ENCODE measurements at regions not wholly inside any gene's neighbourhood (a gene's known extent, or its start where the extent isn't known, plus 50 kb on each side); places are given as distances from the start of the nearest gene placed in this dataset.
A peak's percentile ranks its signal among the peaks of the same experiment; 100 is the strongest.
"Not testable (repeated sequence)": the region's sequence is repeated elsewhere in the genome, so short reads cannot be mapped to it uniquely, and the experiment has no call there.

- Histone ChIP-seq H3K36me3 (ENCODE audit: control insufficient read depth, insufficient read depth, low read length, severe bottlenecking) (no peaks in the 10 kb centered on the region), H3K9me3 (ENCODE audit: control insufficient read depth, low read length) (no peaks in the 10 kb centered on the region), H3K4me3 (ENCODE audit: low read length) (no peak overlapping the region), H3K4me1 (ENCODE audit: control insufficient read depth, insufficient read depth, low read length) (no peaks in the 10 kb centered on the region), H3K9ac (ENCODE audit: low read length) (no peak overlapping the region), H3K27me3 (replicated peaks; ENCODE audit: control insufficient read depth, insufficient read depth, low read length) (peaks cover 23% of the 10 kb centered on the region)
- no peak for DNase-seq (ENCODE audit: low read depth)
Observed at GRCh38 chr14:95776798-95777534, 63.0 kb upstream of the TCL1A start.

GRCh38 chr14:95774265-95775160 lies 60.6 kb upstream of the TCL1A start:
- Histone ChIP-seq H3K27me3 (replicated peaks; ENCODE audit: control insufficient read depth, insufficient read depth, low read length) (peaks cover 29% of the 10 kb centered on the region), H3K9ac (ENCODE audit: low read length) (no peak overlapping the region), H3K4me3 (ENCODE audit: low read length) (no peak overlapping the region), H3K36me3 (ENCODE audit: control insufficient read depth, insufficient read depth, low read length, severe bottlenecking) (no peaks in the 10 kb centered on the region), H3K4me1 (ENCODE audit: control insufficient read depth, insufficient read depth, low read length) (no peaks in the 10 kb centered on the region), H3K9me3 (ENCODE audit: control insufficient read depth, low read length) (peaks cover 5% of the 10 kb centered on the region)
- peak; percentile 75 for DNase-seq (ENCODE audit: low read depth)

- H3K4me3 ChIP-seq (ENCODE audit: low read length) = no peak overlapping the region
- no peak overlapping the region for H3K9ac ChIP-seq (ENCODE audit: low read length)
- DNase-seq (ENCODE audit: low read depth) = no peak
- H3K9me3 ChIP-seq (ENCODE audit: control insufficient read depth, low read length) = peaks cover 5% of the 10 kb centered on the region
- H3K27me3 ChIP-seq (replicated peaks; ENCODE audit: control insufficient read depth, insufficient read depth, low read length) = peaks cover 42% of the 10 kb centered on the region
- H3K36me3 ChIP-seq (ENCODE audit: control insufficient read depth, insufficient read depth, low read length, severe bottlenecking) = no peaks in the 10 kb centered on the region
- no peaks in the 10 kb centered on the region for H3K4me1 ChIP-seq (ENCODE audit: control insufficient read depth, insufficient read depth, low read length)
Observed at GRCh38 chr14:95770777-95771176, 56.9 kb upstream of the TCL1A start.

- H3K9ac ChIP-seq (ENCODE audit: low read length) = no peak overlapping the region
- DNase-seq (ENCODE audit: low read depth) = no peak
- no peak overlapping the region for H3K4me3 ChIP-seq (ENCODE audit: low read length)
- H3K4me1 ChIP-seq (ENCODE audit: control insufficient read depth, insufficient read depth, low read length) = no peaks in the 10 kb centered on the region
- peaks cover 5% of the 10 kb centered on the region for H3K9me3 ChIP-seq (ENCODE audit: control insufficient read depth, low read length)
- H3K27me3 ChIP-seq (replicated peaks; ENCODE audit: control insufficient read depth, insufficient read depth, low read length) = peaks cover 43% of the 10 kb centered on the region
- no peaks in the 10 kb centered on the region for H3K36me3 ChIP-seq (ENCODE audit: control insufficient read depth, insufficient read depth, low read length, severe bottlenecking)
Observed at GRCh38 chr14:95769976-95770375, 56.1 kb upstream of the TCL1A start.

- H3K36me3 ChIP-seq (ENCODE audit: control insufficient read depth, insufficient read depth, low read length, severe bottlenecking); H3K4me3 ChIP-seq (ENCODE audit: low read length); H3K4me1 ChIP-seq (ENCODE audit: control insufficient read depth, insufficient read depth, low read length); H3K9ac ChIP-seq (ENCODE audit: low read length); H3K9me3 ChIP-seq (ENCODE audit: control insufficient read depth, low read length); DNase-seq (ENCODE audit: low read depth): not testable (repeated sequence)
- peaks cover 43% of the 10 kb centered on the region for H3K27me3 ChIP-seq (replicated peaks; ENCODE audit: control insufficient read depth, insufficient read depth, low read length)
Observed at GRCh38 chr14:95769431-95769830, 55.5 kb upstream of the TCL1A start.

GRCh38 chr14:95765051-95765450 lies 51.1 kb upstream of the TCL1A start:
- Histone ChIP-seq H3K9ac (ENCODE audit: low read length) (no peak overlapping the region), H3K9me3 (ENCODE audit: control insufficient read depth, low read length) (no peaks in the 10 kb centered on the region), H3K4me1 (ENCODE audit: control insufficient read depth, insufficient read depth, low read length) (no peaks in the 10 kb centered on the region), H3K4me3 (ENCODE audit: low read length) (no peak overlapping the region), H3K27me3 (replicated peaks; ENCODE audit: control insufficient read depth, insufficient read depth, low read length) (peaks cover 34% of the 10 kb centered on the region), H3K36me3 (ENCODE audit: control insufficient read depth, insufficient read depth, low read length, severe bottlenecking) (no peaks in the 10 kb centered on the region)
- DNase-seq (ENCODE audit: low read depth) = no peak

GRCh38 chr14:95763875-95764274 lies 50.0 kb upstream of the TCL1A start:
- no peaks in the 10 kb centered on the region for H3K4me1 ChIP-seq (ENCODE audit: control insufficient read depth, insufficient read depth, low read length)
- no peak overlapping the region for H3K4me3 ChIP-seq (ENCODE audit: low read length)
- no peaks in the 10 kb centered on the region for H3K36me3 ChIP-seq (ENCODE audit: control insufficient read depth, insufficient read depth, low read length, severe bottlenecking)
- no peak for DNase-seq (ENCODE audit: low read depth)
- no peak overlapping the region for H3K9ac ChIP-seq (ENCODE audit: low read length)
- H3K27me3 ChIP-seq (replicated peaks; ENCODE audit: control insufficient read depth, insufficient read depth, low read length) = peaks cover 42% of the 10 kb centered on the region
- no peaks in the 10 kb centered on the region for H3K9me3 ChIP-seq (ENCODE audit: control insufficient read depth, low read length)

Measured in adipocyte (in vitro differentiated cells).